GM12878 (cell line): ENCODE measurements at regions not wholly inside any gene's neighbourhood (a gene's known extent, or its start where the extent isn't known, plus 50 kb on each side); places are given as distances from the start of the nearest gene placed in this dataset.

Experiments
- ATAC-seq: fragments of 200-7000 bp; cut with Tn5 transposase; 3 replicates; pipeline ENCODE4 v1.9.1; 2020; ENCODE audit warnings: mild to moderate bottlenecking, moderate library complexity
- BruUV-seq: library from RNA; stranded (reverse); fragments of 400-500 nt; replicated peaks from 2 replicates; lab custom pipeline; 2021; lab: Mats Ljungman, UMichigan
- CTCF ChIA-PET: fragments of 300-600 bp; sonication (Branson Sonifier 250); formaldehyde crosslinking; extraction: SDS; loops from one replicate; lab custom pipeline; 2021; ENCODE audit warnings: inconsistent platforms; lab: Yijun Ruan, JAX
- POLR2A ChIA-PET: fragments of 350-600 bp; formaldehyde crosslinking; extraction: SDS; loops from one replicate; lab custom pipeline; 2021; ENCODE audit warnings: inconsistent platforms; lab: Charles Lee
- RAD21 ChIA-PET: fragments of 300-600 bp; sonication (Branson Sonifier 250); formaldehyde crosslinking; loops from one replicate; lab custom pipeline; 2023; ENCODE audit warnings: antibody characterized with exemption; ENCODE audit not compliant: unreplicated experiment; lab: Charles Lee
- SMC1A ChIA-PET: fragments of 300-600 bp; sonication (Branson Sonifier 250); formaldehyde crosslinking; loops from one replicate; lab custom pipeline; 2023; ENCODE audit not compliant: unreplicated experiment, uncharacterized antibody; lab: Charles Lee
- DNase-seq: peaks from one replicate; pipeline ENCODE4 v3.0.0-alpha.2; 2011; ENCODE audit warnings: low read depth, low spot score
- FAIRE-seq: peaks from 3 replicates; lab custom pipeline; 2011; peaks lifted over from hg19 to GRCh38; lab: Jason Lieb, UNC
- H2AFZ ChIP-seq: 2 replicates; pipeline ENCODE4 v1.6.0; 2011; ENCODE audit warnings: low read depth, low read length, control low read depth; ENCODE audit not compliant: control insufficient read depth
- H3K27ac ChIP-seq: 2 replicates; pipeline ENCODE4 v1.5.1; 2011; ENCODE audit warnings: control low read depth; ENCODE audit not compliant: control insufficient read depth, insufficient read depth
- H3K27me3 ChIP-seq, 2 experiments: replicated peaks in 1 of 2; 2 replicates each; pipeline versions ENCODE4 v1.6.0 to v1.6.1; 2011; ENCODE audit warnings: low read length in 1 of 2; ENCODE audit not compliant: control insufficient read depth in 2 of 2, insufficient read depth in 2 of 2
- H3K36me3 ChIP-seq, 2 experiments: 2 replicates each; pipeline ENCODE4 v1.5.1; 2011; ENCODE audit warnings: low read length in 1 of 2; ENCODE audit not compliant: control insufficient read depth in 2 of 2, insufficient read depth in 2 of 2
- H3K4me1 ChIP-seq: 2 replicates; pipeline ENCODE4 v1.6.1; 2011; ENCODE audit warnings: mild to moderate bottlenecking, low read length, moderate library complexity, mixed read lengths; ENCODE audit not compliant: control insufficient read depth, insufficient read depth
- H3K4me2 ChIP-seq: 2 replicates; pipeline ENCODE4 v1.6.0; 2011; ENCODE audit warnings: control low read depth; ENCODE audit not compliant: control insufficient read depth, insufficient read depth
- H3K4me3 ChIP-seq: fragments of 200-600 bp; sonication (generic); 2 replicates; pipeline ENCODE4 v1.5.1; 2016
- H3K79me2 ChIP-seq: 2 replicates; pipeline ENCODE4 v1.6.0; 2011; ENCODE audit warnings: low read length; ENCODE audit not compliant: control insufficient read depth, insufficient read depth
- H3K9ac ChIP-seq: 2 replicates; pipeline ENCODE4 v1.8.0; 2011; ENCODE audit warnings: low read length, control low read depth, mixed read lengths; ENCODE audit not compliant: control insufficient read depth, insufficient read depth
- H3K9me3 ChIP-seq: replicated peaks from 3 replicates; pipeline ENCODE4 v1.5.1; 2011; ENCODE audit warnings: mild to moderate bottlenecking, low read length; ENCODE audit not compliant: control insufficient read depth, insufficient read depth
- H4K20me1 ChIP-seq: 2 replicates; pipeline ENCODE4 v1.6.0; 2011; ENCODE audit not compliant: control insufficient read depth, insufficient read depth
- ASH2L ChIP-seq: fragments of 300-600, 200-600 bp; sonication (generic); IDR thresholded peaks from 2 replicates; pipeline ENCODE4 v1.6.1; 2017; ENCODE audit warnings: low read depth, mild to moderate bottlenecking, borderline replicate concordance
- BRCA1 ChIP-seq: IDR thresholded peaks from 2 replicates; pipeline ENCODE4 v1.6.1; 2011; ENCODE audit warnings: low read depth, low read length, improper control_type of control experiment
- CBFB ChIP-seq: IDR thresholded peaks from 2 replicates; pipeline ENCODE4 v1.6.1; 2016; ENCODE audit warnings: antibody characterized with exemption, low read depth
- CHD1 ChIP-seq: IDR thresholded peaks from 2 replicates; pipeline ENCODE4 v1.6.1; 2012; ENCODE audit warnings: low read depth, low read length, improper control_type of control experiment
- CHD2 ChIP-seq: IDR thresholded peaks from 2 replicates; pipeline ENCODE4 v1.6.1; 2011; ENCODE audit warnings: low read depth, low read length, improper control_type of control experiment, borderline replicate concordance
- ETV6 ChIP-seq, 2 experiments: fragments of 450-650 bp in 1 of 2; IDR thresholded peaks in 1 of 2; conservative IDR thresholded peaks in 1 of 2; 2 replicates each; pipeline ENCODE4 v1.6.1; 2014; ENCODE audit warnings: antibody characterized with exemption in 1 of 2, borderline replicate concordance in 1 of 2, low read depth in 1 of 2, mild to moderate bottlenecking in 1 of 2, moderate library complexity in 1 of 2
- GABPA ChIP-seq: IDR thresholded peaks from 2 replicates; pipeline ENCODE4 v1.6.1; 2014; ENCODE audit warnings: antibody characterized with exemption, low read depth, mild to moderate bottlenecking, inconsistent platforms
- IRF4 ChIP-seq: IDR thresholded peaks from 2 replicates; pipeline ENCODE4 v1.6.1; 2011; ENCODE audit warnings: low read depth, low read length
- MEF2B ChIP-seq: fragments of 450-650 bp; IDR thresholded peaks from 2 replicates; pipeline ENCODE4 v1.6.1; 2018; ENCODE audit warnings: mild to moderate bottlenecking, moderate library complexity; ENCODE audit not compliant: partially characterized antibody, poor library complexity, severe bottlenecking
- MTA2 ChIP-seq: fragments of 450-650 bp; IDR thresholded peaks from 2 replicates; pipeline ENCODE4 v1.6.1; 2016; ENCODE audit warnings: low read depth, mild to moderate bottlenecking, moderate library complexity
- MTA3 ChIP-seq: IDR thresholded peaks from 2 replicates; pipeline ENCODE4 v1.6.1; 2012; ENCODE audit warnings: low read length, inconsistent platforms, borderline replicate concordance
- NBN ChIP-seq: fragments of 450-650 bp; IDR thresholded peaks from 2 replicates; pipeline ENCODE4 v1.6.1; 2016
- NFIC ChIP-seq: IDR thresholded peaks from 2 replicates; pipeline ENCODE4 v1.6.1; 2012; ENCODE audit warnings: low read depth, mild to moderate bottlenecking, inconsistent platforms, low read length, moderate library complexity
- NFYA ChIP-seq: IDR thresholded peaks from 2 replicates; pipeline ENCODE4 v1.6.1; 2011; ENCODE audit warnings: low read depth, mild to moderate bottlenecking, low read length, improper control_type of control experiment, borderline replicate concordance
- NR2C2 ChIP-seq: IDR thresholded peaks from 2 replicates; pipeline ENCODE4 v1.6.1; 2011; ENCODE audit warnings: borderline replicate concordance, low read depth; ENCODE audit not compliant: control insufficient read depth, insufficient read length
- SMAD1 ChIP-seq: fragments of 450-650 bp; IDR thresholded peaks from 2 replicates; pipeline ENCODE4 v1.6.1; 2018; ENCODE audit warnings: mild to moderate bottlenecking, low read depth; ENCODE audit not compliant: partially characterized antibody
- SUPT20H ChIP-seq: IDR thresholded peaks from 2 replicates; pipeline ENCODE4 v1.6.1; 2011; ENCODE audit warnings: low read depth, mild to moderate bottlenecking, low read length, moderate library complexity, borderline replicate concordance; ENCODE audit not compliant: control insufficient read depth
- ZSCAN29 ChIP-seq: fragments of 450-650 bp; IDR thresholded peaks from 2 replicates; pipeline ENCODE4 v1.6.1; 2017; ENCODE audit warnings: mild to moderate bottlenecking, moderate library complexity
- ZZZ3 ChIP-seq: IDR thresholded peaks from 2 replicates; pipeline ENCODE4 v1.6.1; 2011; ENCODE audit warnings: low read depth; ENCODE audit not compliant: control insufficient read depth, insufficient read length
- WGBS: methylation state at CpG from one replicate; pipeline ENCODE4 v1.1.6; 2016; ENCODE audit warnings: low lambda C conversion rate; ENCODE audit not compliant: insufficient replicate concordance, insufficient coverage; ENCODE audit errors: missing lambda C conversion rate; 5-methylcytosine and 5-hydroxymethylcytosine counted together
- in situ Hi-C: fragments of 300-500 bp; cut with MboI; formaldehyde crosslinking; loops from 9 replicates; pipeline ENCODE4 v1.14.3; 2018; ENCODE audit warnings: mixed read lengths
- intact Hi-C: fragments of 100-400 bp; cut with micrococcal nuclease; formaldehyde crosslinking; loops from one replicate; pipeline ENCODE4 v1.14.2; 2022; ENCODE audit not compliant: unreplicated experiment
- TF ChIP-seq, protein P1 (sequence below): fragments of 450-650 bp; IDR thresholded peaks from 2 replicates; pipeline ENCODE4 v1.6.1; 2017; ENCODE audit warnings: low read depth, mild to moderate bottlenecking, moderate library complexity

DNA sequence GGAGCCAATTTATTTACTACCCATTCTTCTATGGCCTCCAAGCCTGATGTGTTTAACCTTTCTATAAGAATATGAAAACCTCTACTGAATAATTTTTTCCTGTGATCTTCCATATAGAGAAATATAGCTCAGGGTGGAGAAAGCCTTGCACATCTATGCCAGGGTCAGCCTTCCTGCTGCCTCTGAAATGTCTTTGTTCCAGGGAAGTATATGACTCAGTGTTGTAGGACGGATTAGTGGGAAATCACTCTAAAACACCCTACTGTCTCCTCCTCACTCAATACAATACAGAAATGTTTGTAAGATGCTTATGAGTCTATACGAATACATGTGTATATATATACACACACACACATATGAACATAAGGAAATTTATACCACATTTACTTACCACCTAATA lies 1044.9 kb downstream of the BRINP3 start:
- SMC1A ChIA-PET, result interaction anchor here (0.5 kb wide), 1 partner anchor 344 kb away, joined by 3 read pairs; no protein-coding TSS in a partner anchor
- TF ChIP-seq BRCA1 (no peak), NFYA (no peak), ZSCAN29 (no peak), MTA2 (no peak), ETV6 (conservative IDR thresholded peaks at IDR 0.05 in 1 of 2, IDR thresholded peaks at IDR 0.05 in 1 of 2; ENCODE audit: borderline replicate concordance in 1 of 2, low read depth in 1 of 2) (no peak), SUPT20H (no peak), CHD2 (no peak), GABPA (no peak), CBFB (no peak), MTA3 (no peak), NFIC (no peak), NR2C2 (no peak), NBN (no peak), MEF2B (no peak), ASH2L (no peak), CHD1 (no peak), ZZZ3 (no peak), SMAD1 (no peak), IRF4 (no peak)
- TF ChIP-seq, protein P1, sequence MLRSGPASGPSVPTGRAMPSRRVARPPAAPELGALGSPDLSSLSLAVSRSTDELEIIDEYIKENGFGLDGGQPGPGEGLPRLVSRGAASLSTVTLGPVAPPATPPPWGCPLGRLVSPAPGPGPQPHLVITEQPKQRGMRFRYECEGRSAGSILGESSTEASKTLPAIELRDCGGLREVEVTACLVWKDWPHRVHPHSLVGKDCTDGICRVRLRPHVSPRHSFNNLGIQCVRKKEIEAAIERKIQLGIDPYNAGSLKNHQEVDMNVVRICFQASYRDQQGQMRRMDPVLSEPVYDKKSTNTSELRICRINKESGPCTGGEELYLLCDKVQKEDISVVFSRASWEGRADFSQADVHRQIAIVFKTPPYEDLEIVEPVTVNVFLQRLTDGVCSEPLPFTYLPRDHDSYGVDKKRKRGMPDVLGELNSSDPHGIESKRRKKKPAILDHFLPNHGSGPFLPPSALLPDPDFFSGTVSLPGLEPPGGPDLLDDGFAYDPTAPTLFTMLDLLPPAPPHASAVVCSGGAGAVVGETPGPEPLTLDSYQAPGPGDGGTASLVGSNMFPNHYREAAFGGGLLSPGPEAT, result no peak
- no peaks in the 10 kb centered on the region for H3K4me1 ChIP-seq
- H3K4me2 ChIP-seq, result no peak overlapping the region
- RAD21 ChIA-PET, result no interaction called here
- H3K27me3 ChIP-seq, result no peaks in the 10 kb centered on the region
- H3K4me3 ChIP-seq, result no peak overlapping the region
- H4K20me1 ChIP-seq, result no peaks in the 10 kb centered on the region
- in situ Hi-C loops, result no loop called here
- intact Hi-C loops, result no loop called here
- POLR2A ChIA-PET, result no interaction called here
- H3K36me3 ChIP-seq, result no peaks in the 10 kb centered on the region
- DNase-seq (no peak), FAIRE-seq (no peak), ATAC-seq (no peak)
- no peak overlapping the region for H2AFZ ChIP-seq
- no peak overlapping the region for H3K9ac ChIP-seq
- H3K27ac ChIP-seq, result no peak overlapping the region
- BruUV-seq, result no TSS peak
- CTCF ChIA-PET, result no interaction called here
- no peaks in the 10 kb centered on the region for H3K79me2 ChIP-seq
- no peaks in the 10 kb centered on the region for H3K9me3 ChIP-seq
- 18% methylated on average over 2 of the region's 2 CpGs for WGBS
